SK-N-SH treated with all-trans-retinoic acid at 6 μM for 48 hours (cell line): ENCODE measurements at regions not wholly inside any gene's neighbourhood (a gene's known extent, or its start where the extent isn't known, plus 50 kb on each side); places are given as distances from the start of the nearest gene placed in this dataset.

Experiments used
- ATAC-seq: fragments of 200-7000 bp; cut with Tn5 transposase; 3 replicates; pipeline ENCODE4 v1.9.1; 2020; ENCODE audit warnings: mild to moderate bottlenecking, moderate library complexity
- ARNTL ChIP-seq: fragments of 450-650 bp; formaldehyde crosslinking; IDR thresholded peaks from 2 replicates; pipeline ENCODE4 v1.5.0; 2020; ENCODE audit warnings: low read depth, mild to moderate bottlenecking, moderate library complexity, borderline replicate concordance
- BACH2 ChIP-seq: fragments of 250-450 bp; sonication (Bioruptor Pico); IDR thresholded peaks from 2 replicates; pipeline ENCODE4 v1.9.0; 2021; ENCODE audit warnings: mild to moderate bottlenecking, borderline replicate concordance
- CSDC2 ChIP-seq: fragments of 250-450 bp; sonication (Bioruptor Pico); IDR thresholded peaks from 2 replicates; pipeline ENCODE4 v1.5.0; 2020; ENCODE audit warnings: mild to moderate bottlenecking, moderate library complexity
- CSRNP3 ChIP-seq: fragments of 250-450 bp; sonication (Bioruptor Pico); IDR thresholded peaks from 2 replicates; pipeline ENCODE4 v1.5.1; 2021; ENCODE audit warnings: mild to moderate bottlenecking, moderate library complexity
- ESRRG ChIP-seq: fragments of 250-450 bp; sonication (Bioruptor Pico); IDR thresholded peaks from 2 replicates; pipeline ENCODE4 v1.6.1; 2021; ENCODE audit warnings: mild to moderate bottlenecking
- ISL1 ChIP-seq: fragments of 250-450 bp; sonication (Bioruptor Pico); IDR thresholded peaks from 2 replicates; pipeline ENCODE4 v2.1.2; 2022; ENCODE audit warnings: mild to moderate bottlenecking, moderate library complexity
- OSR1 ChIP-seq: fragments of 250-450 bp; sonication (Bioruptor Pico); IDR thresholded peaks from 2 replicates; pipeline ENCODE4 v1.8.0; 2022; ENCODE audit warnings: moderate library complexity, mild to moderate bottlenecking, inconsistent platforms
- POU6F1 ChIP-seq: fragments of 250-450 bp; sonication (Bioruptor Pico); IDR thresholded peaks from 2 replicates; pipeline ENCODE4 v1.8.0; 2021; ENCODE audit warnings: low read depth, mild to moderate bottlenecking, moderate library complexity, borderline replicate concordance
- PPARA ChIP-seq: fragments of 250-450 bp; sonication (Bioruptor Pico); IDR thresholded peaks from 2 replicates; pipeline ENCODE4 v1.5.0; 2020; ENCODE audit warnings: mild to moderate bottlenecking, borderline replicate concordance
- RARB ChIP-seq: fragments of 250-450 bp; sonication (Bioruptor Pico); IDR thresholded peaks from 2 replicates; pipeline ENCODE4 v1.8.0; 2021; ENCODE audit warnings: mild to moderate bottlenecking, moderate library complexity
- SNAI2 ChIP-seq: fragments of 250-450 bp; sonication (Bioruptor Pico); IDR thresholded peaks from 2 replicates; pipeline ENCODE4 v1.5.0; 2020; ENCODE audit warnings: mild to moderate bottlenecking, moderate library complexity
- TCF4 ChIP-seq: fragments of 250-450 bp; sonication (Bioruptor Pico); IDR thresholded peaks from 2 replicates; pipeline ENCODE4 v1.8.0; 2021; ENCODE audit warnings: mild to moderate bottlenecking, moderate library complexity, borderline replicate concordance
- TOX ChIP-seq: fragments of 250-450 bp; sonication (Bioruptor Pico); IDR thresholded peaks from 2 replicates; pipeline ENCODE4 v1.8.0; 2021; ENCODE audit warnings: mild to moderate bottlenecking, moderate library complexity, borderline replicate concordance
- TSHZ2 ChIP-seq: fragments of 250-450 bp; sonication (Bioruptor Pico); IDR thresholded peaks from 2 replicates; pipeline ENCODE4 v1.5.0; 2020; ENCODE audit warnings: mild to moderate bottlenecking, moderate library complexity
- ZC3H10 ChIP-seq: fragments of 250-450 bp; sonication (Bioruptor Pico); IDR thresholded peaks from 2 replicates; pipeline ENCODE4 v1.5.1; 2021; ENCODE audit warnings: mild to moderate bottlenecking, moderate library complexity
- ZFP3 ChIP-seq: fragments of 250-450 bp; sonication (Bioruptor Pico); IDR thresholded peaks from 2 replicates; pipeline ENCODE4 v1.5.0; 2020; ENCODE audit warnings: mild to moderate bottlenecking, moderate library complexity
- ZFP30 ChIP-seq: fragments of 450-650 bp; formaldehyde crosslinking; IDR thresholded peaks from 2 replicates; pipeline ENCODE4 v1.5.0; 2022; ENCODE audit warnings: mild to moderate bottlenecking, moderate library complexity
- ZNF565 ChIP-seq: fragments of 450-650 bp; formaldehyde crosslinking; conservative IDR thresholded peaks from 2 replicates; pipeline ENCODE4 v1.5.0; 2020; ENCODE audit warnings: low read depth, mild to moderate bottlenecking, moderate library complexity
- ZNF70 ChIP-seq: fragments of 450-650 bp; formaldehyde crosslinking; IDR thresholded peaks from 2 replicates; pipeline ENCODE4 v1.5.0; 2020; ENCODE audit warnings: mild to moderate bottlenecking, moderate library complexity
- ZNF8 ChIP-seq: fragments of 450-650 bp; formaldehyde crosslinking; IDR thresholded peaks from 2 replicates; pipeline ENCODE4 v1.5.0; 2020; ENCODE audit warnings: mild to moderate bottlenecking, moderate library complexity
- TF ChIP-seq, protein P1 (sequence below): fragments of 250-450 bp; sonication (Bioruptor Pico); IDR thresholded peaks from 2 replicates; pipeline ENCODE4 v1.5.1; 2020; ENCODE audit warnings: low read depth, mild to moderate bottlenecking, moderate library complexity
- TF ChIP-seq, protein P2 (sequence below): fragments of 250-450 bp; sonication (Bioruptor Pico); IDR thresholded peaks from 2 replicates; pipeline ENCODE4 v1.8.0; 2020; ENCODE audit warnings: mild to moderate bottlenecking, moderate library complexity, borderline replicate concordance

DNA sequence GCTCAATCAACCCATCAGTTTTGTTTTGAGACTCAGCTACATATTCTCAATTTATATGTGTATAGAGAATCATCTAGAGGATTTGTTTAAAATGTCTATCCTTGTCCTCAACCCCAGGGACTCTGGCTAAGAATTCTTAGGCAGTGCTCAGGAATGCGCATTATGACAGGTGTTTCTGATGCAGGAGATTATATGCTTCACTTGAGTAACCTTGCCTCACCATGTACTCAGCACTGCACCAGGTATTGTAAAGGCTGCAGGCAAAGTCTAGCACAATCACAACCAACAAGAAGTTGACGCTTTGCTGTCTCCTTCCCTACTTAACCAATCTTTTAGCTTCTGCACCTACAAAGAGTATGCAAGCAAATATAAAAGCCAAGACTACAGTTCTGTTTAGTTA is 79.6 kb downstream of the LACC1 start:
- TF ChIP-seq PPARA (CRISPR knock-in tag): no peak
- no peak for TF ChIP-seq ZC3H10 (CRISPR knock-in tag)
- no peak for TF ChIP-seq POU6F1 (CRISPR knock-in tag)
- TF ChIP-seq ISL1: no peak
- TF ChIP-seq, protein P1, sequence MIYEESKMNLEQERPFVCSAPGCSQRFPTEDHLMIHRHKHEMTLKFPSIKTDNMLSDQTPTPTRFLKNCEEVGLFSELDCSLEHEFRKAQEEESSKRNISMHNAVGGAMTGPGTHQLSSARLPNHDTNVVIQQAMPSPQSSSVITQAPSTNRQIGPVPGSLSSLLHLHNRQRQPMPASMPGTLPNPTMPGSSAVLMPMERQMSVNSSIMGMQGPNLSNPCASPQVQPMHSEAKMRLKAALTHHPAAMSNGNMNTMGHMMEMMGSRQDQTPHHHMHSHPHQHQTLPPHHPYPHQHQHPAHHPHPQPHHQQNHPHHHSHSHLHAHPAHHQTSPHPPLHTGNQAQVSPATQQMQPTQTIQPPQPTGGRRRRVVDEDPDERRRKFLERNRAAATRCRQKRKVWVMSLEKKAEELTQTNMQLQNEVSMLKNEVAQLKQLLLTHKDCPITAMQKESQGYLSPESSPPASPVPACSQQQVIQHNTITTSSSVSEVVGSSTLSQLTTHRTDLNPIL (CRISPR knock-in tag): no peak
- no peak for TF ChIP-seq CSDC2 (CRISPR knock-in tag)
- TF ChIP-seq, protein P2, sequence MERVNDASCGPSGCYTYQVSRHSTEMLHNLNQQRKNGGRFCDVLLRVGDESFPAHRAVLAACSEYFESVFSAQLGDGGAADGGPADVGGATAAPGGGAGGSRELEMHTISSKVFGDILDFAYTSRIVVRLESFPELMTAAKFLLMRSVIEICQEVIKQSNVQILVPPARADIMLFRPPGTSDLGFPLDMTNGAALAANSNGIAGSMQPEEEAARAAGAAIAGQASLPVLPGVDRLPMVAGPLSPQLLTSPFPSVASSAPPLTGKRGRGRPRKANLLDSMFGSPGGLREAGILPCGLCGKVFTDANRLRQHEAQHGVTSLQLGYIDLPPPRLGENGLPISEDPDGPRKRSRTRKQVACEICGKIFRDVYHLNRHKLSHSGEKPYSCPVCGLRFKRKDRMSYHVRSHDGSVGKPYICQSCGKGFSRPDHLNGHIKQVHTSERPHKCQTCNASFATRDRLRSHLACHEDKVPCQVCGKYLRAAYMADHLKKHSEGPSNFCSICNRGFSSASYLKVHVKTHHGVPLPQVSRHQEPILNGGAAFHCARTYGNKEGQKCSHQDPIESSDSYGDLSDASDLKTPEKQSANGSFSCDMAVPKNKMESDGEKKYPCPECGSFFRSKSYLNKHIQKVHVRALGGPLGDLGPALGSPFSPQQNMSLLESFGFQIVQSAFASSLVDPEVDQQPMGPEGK: no peak
- TF ChIP-seq ZNF565 (CRISPR knock-in tag): no peak
- TF ChIP-seq ESRRG (CRISPR knock-in tag): no peak
- no peak for TF ChIP-seq CSRNP3 (CRISPR knock-in tag)
- TF ChIP-seq ZFP3 (CRISPR knock-in tag): no peak
- no peak for TF ChIP-seq RARB (CRISPR knock-in tag)
- TF ChIP-seq ZNF70 (CRISPR knock-in tag): no peak
- no peak for TF ChIP-seq ARNTL
- TF ChIP-seq TOX (CRISPR knock-in tag): no peak
- TF ChIP-seq OSR1 (CRISPR knock-in tag): no peak
- no peak for TF ChIP-seq ZFP30 (CRISPR knock-in tag)
- ATAC-seq: no peak

DNA sequence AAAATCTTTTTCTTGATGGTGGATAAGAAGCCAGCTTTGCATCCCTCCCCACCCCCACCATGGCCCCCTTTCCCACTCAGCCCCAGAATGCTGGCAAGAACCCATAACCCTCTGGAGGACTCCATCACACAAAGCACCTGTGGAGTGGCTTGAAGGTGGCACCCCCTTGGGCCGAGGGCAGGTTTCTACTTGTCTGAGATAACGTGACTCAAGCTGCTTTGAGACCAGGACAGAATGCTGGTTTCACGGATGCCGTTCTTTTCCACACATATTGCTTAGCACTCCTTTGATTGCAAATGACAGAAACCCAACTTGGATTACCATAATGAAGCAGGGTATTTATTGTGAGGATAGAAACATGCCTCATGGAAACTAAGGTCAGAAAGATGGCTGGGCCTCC is 82.2 kb downstream of the LACC1 start:
- ATAC-seq: no peak
- no peak for TF ChIP-seq BACH2
- TF ChIP-seq ZFP3 (CRISPR knock-in tag): no peak
- no peak for TF ChIP-seq TOX (CRISPR knock-in tag)
- TF ChIP-seq ZNF70 (CRISPR knock-in tag): no peak
- no peak for TF ChIP-seq ESRRG (CRISPR knock-in tag)
- no peak for TF ChIP-seq ARNTL
- TF ChIP-seq, protein P1 (CRISPR knock-in tag): no peak
- no peak for TF ChIP-seq RARB (CRISPR knock-in tag)
- TF ChIP-seq PPARA (CRISPR knock-in tag): no peak
- no peak for TF ChIP-seq SNAI2 (CRISPR knock-in tag)
- TF ChIP-seq ZNF8 (CRISPR knock-in tag): no peak
- TF ChIP-seq POU6F1 (CRISPR knock-in tag): no peak
- TF ChIP-seq TSHZ2 (CRISPR knock-in tag): no peak
- no peak for TF ChIP-seq ISL1
- no peak for TF ChIP-seq CSRNP3 (CRISPR knock-in tag)
- TF ChIP-seq ZFP30 (CRISPR knock-in tag): no peak
- TF ChIP-seq TCF4 (CRISPR knock-in tag): no peak
